Stimulated activated CD4-positive, alpha-beta T cell treated with anti-CD3 and anti-CD28 coated beads, Interleukin-4, amount 100 ng/mL, for 48 hours (primary cell): ENCODE measurements at regions not wholly inside any gene's neighbourhood (a gene's known extent, or its start where the extent isn't known, plus 50 kb on each side); places are given as distances from the start of the nearest gene placed in this dataset.

Experiments used
- DNase-seq, 2 donors: peaks; one replicate each; pipeline ENCODE4 v3.0.0-alpha.2; 2020; ENCODE audit warnings: low read depth in 2 of 2

- DNase-seq = no peak
Measured at GRCh38 chr15:39376371-39376909, 204.4 kb upstream of the THBS1 start.

- DNase-seq = no peak
Measured at GRCh38 chr15:39381517-39381916, 199.4 kb upstream of the THBS1 start.

GRCh38 chr15:39388118-39388517, 192.8 kb upstream of the THBS1 start:
- DNase-seq = no peak

- DNase-seq = no peak
Measured at GRCh38 chr15:39391230-39391629, 189.6 kb upstream of the THBS1 start.

- no peak for DNase-seq
Measured at GRCh38 chr15:39392469-39393047, 188.3 kb upstream of the THBS1 start.

- no peak for DNase-seq
Measured at GRCh38 chr15:39393575-39394335, 187.1 kb upstream of the THBS1 start.

- DNase-seq = no peak
Measured at GRCh38 chr15:39394496-39394895, 186.4 kb upstream of the THBS1 start.

- no peak for DNase-seq
Measured at GRCh38 chr15:39396979-39397615, 183.8 kb upstream of the THBS1 start.

GRCh38 chr15:39397883-39398282, 183.0 kb upstream of the THBS1 start:
- DNase-seq = no peak

GRCh38 chr15:39399600-39399999, 181.3 kb upstream of the THBS1 start:
- no peak for DNase-seq

- DNase-seq = no peak
Measured at GRCh38 chr15:39400002-39400401, 180.9 kb upstream of the THBS1 start.

GRCh38 chr15:39400821-39401550, 179.9 kb upstream of the THBS1 start:
- no peak for DNase-seq

- DNase-seq = no peak
Measured at GRCh38 chr15:39403640-39404117, 177.2 kb upstream of the THBS1 start.

- DNase-seq = no peak
Measured at GRCh38 chr15:39404767-39405181, 176.1 kb upstream of the THBS1 start.

GRCh38 chr15:39406485-39406884, 174.4 kb upstream of the THBS1 start:
- no peak for DNase-seq

- no peak for DNase-seq
Measured at GRCh38 chr15:39407116-39407515, 173.8 kb upstream of the THBS1 start.

GRCh38 chr15:39409876-39410530, 170.9 kb upstream of the THBS1 start:
- no peak for DNase-seq

GRCh38 chr15:39411102-39411989, 169.5 kb upstream of the THBS1 start:
- no peak for DNase-seq

GRCh38 chr15:39413558-39413957, 167.3 kb upstream of the THBS1 start:
- no peak for DNase-seq

GRCh38 chr15:39414201-39414600, 166.7 kb upstream of the THBS1 start:
- no peak for DNase-seq
